Neural cell (in vitro differentiated cells): ENCODE measurements at regions not wholly inside any gene's neighbourhood (a gene's known extent, or its start where the extent isn't known, plus 50 kb on each side); places are given as distances from the start of the nearest gene placed in this dataset.

ENCODE experiments used
- H2AFZ ChIP-seq: fragments of 200-600, 300-800 bp; sonication (generic), shearing (Covaris generic); 2 replicates; pipeline ENCODE4 v1.6.0; 2014; ENCODE audit warnings: low read depth, mild to moderate bottlenecking, antibody characterized with exemption, low read length, moderate library complexity
- H3F3A ChIP-seq: fragments of 200-600 bp; shearing (Covaris generic); 2 replicates; pipeline ENCODE4 v1.6.1; 2016; ENCODE audit warnings: mild to moderate bottlenecking, moderate library complexity, mixed read lengths, antibody characterized with exemption, low read length; ENCODE audit not compliant: insufficient read depth, poor library complexity, severe bottlenecking
- H3K27ac ChIP-seq: fragments of 200-600, 300-800 bp; sonication (generic), shearing (Covaris generic); 2 replicates; pipeline ENCODE4 v1.5.1; 2014; ENCODE audit warnings: mild to moderate bottlenecking, low read length, moderate library complexity
- H3K27me3 ChIP-seq: fragments of 300-800, 200-600 bp; sonication (generic), shearing (Covaris generic); 2 replicates; pipeline ENCODE4 v1.6.0; 2014; ENCODE audit warnings: mild to moderate bottlenecking, low read depth, low read length, moderate library complexity; ENCODE audit not compliant: insufficient read depth
- H3K36me3 ChIP-seq: fragments of 300-800, 200-600 bp; sonication (generic), shearing (Covaris generic); 2 replicates; pipeline ENCODE4 v1.5.1; 2014; ENCODE audit warnings: mild to moderate bottlenecking, antibody characterized with exemption, low read length, moderate library complexity; ENCODE audit not compliant: insufficient read depth
- H3K4me2 ChIP-seq: fragments of 300-800, 200-600 bp; sonication (generic), shearing (Covaris generic); 2 replicates; pipeline ENCODE4 v1.6.0; 2014; ENCODE audit warnings: mild to moderate bottlenecking, low read length
- H3K4me3 ChIP-seq: fragments of 300-800, 200-600 bp; sonication (generic), shearing (Covaris generic); 2 replicates; pipeline ENCODE4 v1.5.1; 2014; ENCODE audit warnings: mild to moderate bottlenecking, low read length, moderate library complexity
- H3K79me2 ChIP-seq: fragments of 200-600 bp; shearing (Covaris generic); replicated peaks from 2 replicates; pipeline ENCODE4 v1.6.0; 2014; ENCODE audit warnings: mild to moderate bottlenecking, low read length, moderate library complexity; ENCODE audit not compliant: insufficient read depth
- H3K9ac ChIP-seq: fragments of 300-800, 200-600 bp; sonication (generic), shearing (Covaris generic); 2 replicates; pipeline ENCODE4 v1.6.1; 2016; ENCODE audit warnings: mild to moderate bottlenecking, low read length, mixed read lengths
- H3K9me2 ChIP-seq: fragments of 200-600 bp; shearing (Covaris generic); 2 replicates; pipeline ENCODE4 v1.6.1; 2016; ENCODE audit warnings: mild to moderate bottlenecking, low read length, mixed read lengths; ENCODE audit not compliant: insufficient read depth
- H3K9me3 ChIP-seq: fragments of 200-600, 300-800 bp; sonication (generic), shearing (Covaris generic); 2 replicates; pipeline ENCODE4 v1.6.1; 2016; ENCODE audit warnings: mild to moderate bottlenecking, mixed run types, low read length, moderate library complexity, mixed read lengths
- H4K20me1 ChIP-seq: fragments of 200-600 bp; shearing (Covaris generic); 2 replicates; pipeline ENCODE4 v1.6.1; 2016; ENCODE audit warnings: mild to moderate bottlenecking, mixed run types; ENCODE audit not compliant: insufficient read depth
- EP300 ChIP-seq: fragments of 450-650 bp; conservative IDR thresholded peaks from 2 replicates; pipeline ENCODE4 v1.6.1; 2014; ENCODE audit warnings: antibody characterized with exemption, mild to moderate bottlenecking, moderate library complexity; ENCODE audit not compliant: poor library complexity, severe bottlenecking
- EZH2 ChIP-seq: fragments of 200-600, 300-800 bp; shearing (Covaris generic), sonication (generic); IDR thresholded peaks from 2 replicates; pipeline ENCODE4 v1.6.1; 2014; ENCODE audit warnings: antibody characterized with exemption, low read length, borderline replicate concordance, mild to moderate bottlenecking; ENCODE audit not compliant: insufficient read depth, poor library complexity, severe bottlenecking
- MXI1 ChIP-seq: fragments of 450-650 bp; conservative IDR thresholded peaks from 2 replicates; pipeline ENCODE4 v1.6.1; 2014; ENCODE audit warnings: antibody characterized with exemption, mild to moderate bottlenecking; ENCODE audit not compliant: poor library complexity, severe bottlenecking
- POLR2AphosphoS5 ChIP-seq: IDR thresholded peaks from 2 replicates; pipeline ENCODE4 v1.6.1; 2012
- RAD21 ChIP-seq: fragments of 450-650 bp; conservative IDR thresholded peaks from 2 replicates; pipeline ENCODE4 v1.6.1; 2014; ENCODE audit warnings: antibody characterized with exemption, mild to moderate bottlenecking, moderate library complexity
- SMC3 ChIP-seq: fragments of 450-650 bp; conservative IDR thresholded peaks from 2 replicates; pipeline ENCODE4 v1.6.1; 2014; ENCODE audit warnings: antibody characterized with exemption, mild to moderate bottlenecking, moderate library complexity; ENCODE audit not compliant: poor library complexity
- TAF1 ChIP-seq: IDR thresholded peaks from 2 replicates; pipeline ENCODE4 v1.6.1; 2012; ENCODE audit warnings: low read depth
- TF ChIP-seq, protein P1 (sequence below): fragments of 450-650 bp; IDR thresholded peaks from 2 replicates; pipeline ENCODE4 v1.5.1; 2014; ENCODE audit warnings: antibody characterized with exemption, mild to moderate bottlenecking, moderate library complexity; ENCODE audit not compliant: poor library complexity, severe bottlenecking
- TF ChIP-seq, protein P2 (sequence below): IDR thresholded peaks from 2 replicates; pipeline ENCODE4 v1.6.1; 2012; ENCODE audit warnings: borderline replicate concordance

DNA sequence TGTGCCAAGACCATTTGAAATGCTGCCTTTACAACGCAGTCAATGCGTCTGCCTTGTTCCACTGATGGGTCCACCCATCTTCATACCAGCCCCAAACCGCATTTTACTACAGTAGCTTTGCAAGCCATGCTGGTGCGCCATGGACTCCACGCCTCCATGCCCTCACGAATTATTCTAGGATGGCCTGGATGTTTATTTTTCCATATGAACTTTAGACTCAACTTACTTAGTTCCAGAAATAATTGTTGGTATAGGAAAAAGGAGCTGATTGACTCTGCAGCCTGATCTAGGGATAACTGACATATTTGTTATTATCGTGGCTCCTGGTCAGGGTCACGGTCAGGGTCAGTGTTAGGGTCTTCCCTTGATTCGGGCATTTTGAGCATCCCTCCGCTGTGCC, 70.0 kb upstream of the ZNF469 start:
- Histone ChIP-seq H3K9ac (no peak overlapping the region), H3K4me3 (no peak overlapping the region), H3K79me2 (no peaks in the 10 kb centered on the region), H3K27me3 (no peaks in the 10 kb centered on the region), H3K9me2 (no peaks in the 10 kb centered on the region), H4K20me1 (no peaks in the 10 kb centered on the region), H3K4me2 (no peak overlapping the region), H3K36me3 (no peaks in the 10 kb centered on the region), H3K9me3 (peaks cover 4% of the 10 kb centered on the region), H3K27ac (no peak overlapping the region), H2AFZ (no peak overlapping the region), H3F3A (no peaks in the 10 kb centered on the region)
- TF ChIP-seq RAD21 (no peak), EP300 (no peak), EZH2 (no peak), MXI1 (no peak), TAF1 (no peak), SMC3 (no peak)
- TF ChIP-seq, protein P1, sequence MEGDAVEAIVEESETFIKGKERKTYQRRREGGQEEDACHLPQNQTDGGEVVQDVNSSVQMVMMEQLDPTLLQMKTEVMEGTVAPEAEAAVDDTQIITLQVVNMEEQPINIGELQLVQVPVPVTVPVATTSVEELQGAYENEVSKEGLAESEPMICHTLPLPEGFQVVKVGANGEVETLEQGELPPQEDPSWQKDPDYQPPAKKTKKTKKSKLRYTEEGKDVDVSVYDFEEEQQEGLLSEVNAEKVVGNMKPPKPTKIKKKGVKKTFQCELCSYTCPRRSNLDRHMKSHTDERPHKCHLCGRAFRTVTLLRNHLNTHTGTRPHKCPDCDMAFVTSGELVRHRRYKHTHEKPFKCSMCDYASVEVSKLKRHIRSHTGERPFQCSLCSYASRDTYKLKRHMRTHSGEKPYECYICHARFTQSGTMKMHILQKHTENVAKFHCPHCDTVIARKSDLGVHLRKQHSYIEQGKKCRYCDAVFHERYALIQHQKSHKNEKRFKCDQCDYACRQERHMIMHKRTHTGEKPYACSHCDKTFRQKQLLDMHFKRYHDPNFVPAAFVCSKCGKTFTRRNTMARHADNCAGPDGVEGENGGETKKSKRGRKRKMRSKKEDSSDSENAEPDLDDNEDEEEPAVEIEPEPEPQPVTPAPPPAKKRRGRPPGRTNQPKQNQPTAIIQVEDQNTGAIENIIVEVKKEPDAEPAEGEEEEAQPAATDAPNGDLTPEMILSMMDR, result no peak
- TF ChIP-seq, protein P2, sequence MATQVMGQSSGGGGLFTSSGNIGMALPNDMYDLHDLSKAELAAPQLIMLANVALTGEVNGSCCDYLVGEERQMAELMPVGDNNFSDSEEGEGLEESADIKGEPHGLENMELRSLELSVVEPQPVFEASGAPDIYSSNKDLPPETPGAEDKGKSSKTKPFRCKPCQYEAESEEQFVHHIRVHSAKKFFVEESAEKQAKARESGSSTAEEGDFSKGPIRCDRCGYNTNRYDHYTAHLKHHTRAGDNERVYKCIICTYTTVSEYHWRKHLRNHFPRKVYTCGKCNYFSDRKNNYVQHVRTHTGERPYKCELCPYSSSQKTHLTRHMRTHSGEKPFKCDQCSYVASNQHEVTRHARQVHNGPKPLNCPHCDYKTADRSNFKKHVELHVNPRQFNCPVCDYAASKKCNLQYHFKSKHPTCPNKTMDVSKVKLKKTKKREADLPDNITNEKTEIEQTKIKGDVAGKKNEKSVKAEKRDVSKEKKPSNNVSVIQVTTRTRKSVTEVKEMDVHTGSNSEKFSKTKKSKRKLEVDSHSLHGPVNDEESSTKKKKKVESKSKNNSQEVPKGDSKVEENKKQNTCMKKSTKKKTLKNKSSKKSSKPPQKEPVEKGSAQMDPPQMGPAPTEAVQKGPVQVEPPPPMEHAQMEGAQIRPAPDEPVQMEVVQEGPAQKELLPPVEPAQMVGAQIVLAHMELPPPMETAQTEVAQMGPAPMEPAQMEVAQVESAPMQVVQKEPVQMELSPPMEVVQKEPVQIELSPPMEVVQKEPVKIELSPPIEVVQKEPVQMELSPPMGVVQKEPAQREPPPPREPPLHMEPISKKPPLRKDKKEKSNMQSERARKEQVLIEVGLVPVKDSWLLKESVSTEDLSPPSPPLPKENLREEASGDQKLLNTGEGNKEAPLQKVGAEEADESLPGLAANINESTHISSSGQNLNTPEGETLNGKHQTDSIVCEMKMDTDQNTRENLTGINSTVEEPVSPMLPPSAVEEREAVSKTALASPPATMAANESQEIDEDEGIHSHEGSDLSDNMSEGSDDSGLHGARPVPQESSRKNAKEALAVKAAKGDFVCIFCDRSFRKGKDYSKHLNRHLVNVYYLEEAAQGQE, result no peak

DNA sequence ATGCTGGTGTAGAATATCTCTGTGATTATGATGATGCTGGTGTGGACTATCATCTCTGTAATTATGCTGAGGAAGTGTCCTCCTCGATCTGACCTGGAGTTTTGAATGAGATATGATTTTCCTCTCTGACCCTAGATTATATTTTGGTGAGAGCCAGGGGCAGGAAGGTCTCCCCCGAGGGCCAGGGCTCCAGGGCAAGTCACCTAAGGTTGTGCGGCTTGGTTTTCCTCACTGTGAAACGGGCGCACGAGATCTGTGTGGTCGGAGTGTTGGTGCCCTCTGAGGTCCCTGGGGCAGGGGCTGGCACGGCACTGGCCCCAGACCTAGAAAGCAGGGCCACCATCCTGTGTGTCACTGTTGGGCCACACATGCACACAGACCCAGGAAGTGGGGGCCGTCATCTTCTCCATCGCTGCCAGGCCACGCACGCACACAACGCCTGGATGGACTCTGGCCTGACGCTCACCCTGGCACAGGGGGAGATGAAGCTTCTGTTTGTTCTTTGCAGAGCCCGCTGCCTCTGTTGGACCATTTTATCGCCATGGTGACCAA, 67.7 kb upstream of the ZNF469 start:
- TF ChIP-seq, protein P2, result no peak
- TF ChIP-seq TAF1, result no peak
- TF ChIP-seq, protein P1, result no peak
- no peak for TF ChIP-seq POLR2AphosphoS5
- H3K9ac ChIP-seq, result no peak overlapping the region
- no peaks in the 10 kb centered on the region for H3K9me2 ChIP-seq
- no peaks in the 10 kb centered on the region for H3K36me3 ChIP-seq
- no peak overlapping the region for H2AFZ ChIP-seq
- H3K9me3 ChIP-seq, result no peaks in the 10 kb centered on the region
- no peaks in the 10 kb centered on the region for H3K79me2 ChIP-seq
- no peaks in the 10 kb centered on the region for H4K20me1 ChIP-seq
- H3K4me3 ChIP-seq, result no peak overlapping the region
- no peaks in the 10 kb centered on the region for H3K27me3 ChIP-seq
- no peak overlapping the region for H3K27ac ChIP-seq
- no peak overlapping the region for H3K4me2 ChIP-seq
- H3F3A ChIP-seq, result no peaks in the 10 kb centered on the region
